ENCODE measurements at regions not wholly inside any gene's neighbourhood (a gene's known extent, or its start where the extent isn't known, plus 50 kb on each side); places are given as distances from the start of the nearest gene placed in this dataset.

DNA sequence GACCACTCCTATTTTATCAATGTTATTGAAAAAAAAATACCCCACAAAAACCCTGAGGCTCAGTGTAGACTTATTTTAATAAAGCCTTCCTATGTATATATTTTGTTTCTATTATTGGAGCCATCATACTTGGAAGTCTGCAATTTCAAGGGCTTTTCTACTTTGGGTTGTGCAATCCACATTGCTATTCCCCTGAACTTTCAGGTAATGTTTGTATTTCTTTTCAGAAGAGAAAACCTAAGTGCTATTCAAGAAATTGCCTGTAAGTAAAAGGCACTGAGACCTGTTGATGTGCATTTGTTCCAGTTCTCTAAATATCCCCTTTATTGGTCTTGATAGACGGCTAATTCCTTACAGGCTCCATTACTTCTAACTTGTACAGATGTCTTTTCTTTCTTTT lies 280.7 kb upstream of the RAG2 start:
- no peak overlapping the region for H3K27ac ChIP-seq (ENCODE audit: low read depth, low read length)
- no peak overlapping the region for H2AFZ ChIP-seq (ENCODE audit: low read length)
- H3K4me1 ChIP-seq (ENCODE audit: insufficient read depth, low read length), result no peaks in the 10 kb centered on the region
- H3K36me3 ChIP-seq (ENCODE audit: insufficient read depth, low read length), result no peaks in the 10 kb centered on the region
- no peak overlapping the region for H3K4me3 ChIP-seq (ENCODE audit: insufficient read depth, low read length)
- H4K20me1 ChIP-seq (ENCODE audit: insufficient read depth, low read length), result no peaks in the 10 kb centered on the region
- TF ChIP-seq, protein P1, sequence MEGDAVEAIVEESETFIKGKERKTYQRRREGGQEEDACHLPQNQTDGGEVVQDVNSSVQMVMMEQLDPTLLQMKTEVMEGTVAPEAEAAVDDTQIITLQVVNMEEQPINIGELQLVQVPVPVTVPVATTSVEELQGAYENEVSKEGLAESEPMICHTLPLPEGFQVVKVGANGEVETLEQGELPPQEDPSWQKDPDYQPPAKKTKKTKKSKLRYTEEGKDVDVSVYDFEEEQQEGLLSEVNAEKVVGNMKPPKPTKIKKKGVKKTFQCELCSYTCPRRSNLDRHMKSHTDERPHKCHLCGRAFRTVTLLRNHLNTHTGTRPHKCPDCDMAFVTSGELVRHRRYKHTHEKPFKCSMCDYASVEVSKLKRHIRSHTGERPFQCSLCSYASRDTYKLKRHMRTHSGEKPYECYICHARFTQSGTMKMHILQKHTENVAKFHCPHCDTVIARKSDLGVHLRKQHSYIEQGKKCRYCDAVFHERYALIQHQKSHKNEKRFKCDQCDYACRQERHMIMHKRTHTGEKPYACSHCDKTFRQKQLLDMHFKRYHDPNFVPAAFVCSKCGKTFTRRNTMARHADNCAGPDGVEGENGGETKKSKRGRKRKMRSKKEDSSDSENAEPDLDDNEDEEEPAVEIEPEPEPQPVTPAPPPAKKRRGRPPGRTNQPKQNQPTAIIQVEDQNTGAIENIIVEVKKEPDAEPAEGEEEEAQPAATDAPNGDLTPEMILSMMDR (IDR thresholded peaks at IDR 0.05; ENCODE audit: extremely low read depth, low read depth, low read length), result no peak
- no peak overlapping the region for H3K4me2 ChIP-seq (ENCODE audit: insufficient read depth, low read length)
- H3K27me3 ChIP-seq (ENCODE audit: insufficient read depth, low read length), result no peaks in the 10 kb centered on the region
- H3K9me3 ChIP-seq (ENCODE audit: low read depth, low read length), result peaks cover 2% of the 10 kb centered on the region
- no peak for DNase-seq (ENCODE audit: insufficient read length, low spot score, missing footprints)
- no peaks in the 10 kb centered on the region for H3K79me2 ChIP-seq (ENCODE audit: insufficient read depth, low read length)

GRCh38 chr11:36877149-36877548 lies 279.1 kb upstream of the RAG2 start:
- TF ChIP-seq, protein P1 (IDR thresholded peaks at IDR 0.05; ENCODE audit: extremely low read depth, low read depth, low read length), result no peak
- Histone ChIP-seq H3K36me3 (ENCODE audit: insufficient read depth, low read length) (no peaks in the 10 kb centered on the region), H3K79me2 (ENCODE audit: insufficient read depth, low read length) (no peaks in the 10 kb centered on the region), H3K4me1 (ENCODE audit: insufficient read depth, low read length) (no peaks in the 10 kb centered on the region), H3K4me2 (ENCODE audit: insufficient read depth, low read length) (no peak overlapping the region), H3K4me3 (ENCODE audit: insufficient read depth, low read length) (no peak overlapping the region), H3K27me3 (ENCODE audit: insufficient read depth, low read length) (no peaks in the 10 kb centered on the region), H4K20me1 (ENCODE audit: insufficient read depth, low read length) (no peaks in the 10 kb centered on the region), H3K9me3 (ENCODE audit: low read depth, low read length) (peaks cover 2% of the 10 kb centered on the region), H2AFZ (ENCODE audit: low read length) (no peak overlapping the region), H3K27ac (ENCODE audit: low read depth, low read length) (no peak overlapping the region)
- no peak for DNase-seq (ENCODE audit: insufficient read length, low spot score, missing footprints)

GRCh38 chr11:36876266-36876665 lies 278.2 kb upstream of the RAG2 start:
- Histone ChIP-seq H3K4me2 (ENCODE audit: insufficient read depth, low read length) (no peak overlapping the region), H2AFZ (ENCODE audit: low read length) (no peak overlapping the region), H4K20me1 (ENCODE audit: insufficient read depth, low read length) (no peaks in the 10 kb centered on the region), H3K79me2 (ENCODE audit: insufficient read depth, low read length) (no peaks in the 10 kb centered on the region), H3K36me3 (ENCODE audit: insufficient read depth, low read length) (no peaks in the 10 kb centered on the region), H3K4me3 (ENCODE audit: insufficient read depth, low read length) (no peak overlapping the region), H3K9me3 (ENCODE audit: low read depth, low read length) (no peaks in the 10 kb centered on the region), H3K27ac (ENCODE audit: low read depth, low read length) (no peak overlapping the region), H3K27me3 (ENCODE audit: insufficient read depth, low read length) (no peaks in the 10 kb centered on the region), H3K4me1 (ENCODE audit: insufficient read depth, low read length) (no peaks in the 10 kb centered on the region)
- TF ChIP-seq, protein P1 (IDR thresholded peaks at IDR 0.05; ENCODE audit: extremely low read depth, low read depth, low read length), result no peak
- DNase-seq (ENCODE audit: insufficient read length, low spot score, missing footprints), result no peak

- Histone ChIP-seq H4K20me1 (ENCODE audit: insufficient read depth, low read length) (no peaks in the 10 kb centered on the region), H3K4me2 (ENCODE audit: insufficient read depth, low read length) (no peak overlapping the region), H3K27me3 (ENCODE audit: insufficient read depth, low read length) (no peaks in the 10 kb centered on the region), H3K4me3 (ENCODE audit: insufficient read depth, low read length) (no peak overlapping the region), H3K9me3 (ENCODE audit: low read depth, low read length) (no peaks in the 10 kb centered on the region), H3K36me3 (ENCODE audit: insufficient read depth, low read length) (no peaks in the 10 kb centered on the region), H3K79me2 (ENCODE audit: insufficient read depth, low read length) (no peaks in the 10 kb centered on the region), H2AFZ (ENCODE audit: low read length) (no peak overlapping the region), H3K27ac (ENCODE audit: low read depth, low read length) (no peak overlapping the region), H3K4me1 (ENCODE audit: insufficient read depth, low read length) (no peaks in the 10 kb centered on the region)
- DNase-seq (ENCODE audit: insufficient read length, low spot score, missing footprints), result no peak
- TF ChIP-seq, protein P1 (IDR thresholded peaks at IDR 0.05; ENCODE audit: extremely low read depth, low read depth, low read length), result no peak
Observed at GRCh38 chr11:36874291-36874690, 276.3 kb upstream of the RAG2 start.

Measured in osteoblast (primary cell).